HG03432 (cell line): ENCODE measurements at regions not wholly inside any gene's neighbourhood (a gene's known extent, or its start where the extent isn't known, plus 50 kb on each side); places are given as distances from the start of the nearest gene placed in this dataset.

Experiments used
- ATAC-seq: cut with Tn5 transposase; IDR thresholded peaks from one replicate; pipeline ENCODE4 v1.9.1; 2021; ENCODE audit warnings: mild to moderate bottlenecking, moderate library complexity; ENCODE audit not compliant: unreplicated experiment

DNA sequence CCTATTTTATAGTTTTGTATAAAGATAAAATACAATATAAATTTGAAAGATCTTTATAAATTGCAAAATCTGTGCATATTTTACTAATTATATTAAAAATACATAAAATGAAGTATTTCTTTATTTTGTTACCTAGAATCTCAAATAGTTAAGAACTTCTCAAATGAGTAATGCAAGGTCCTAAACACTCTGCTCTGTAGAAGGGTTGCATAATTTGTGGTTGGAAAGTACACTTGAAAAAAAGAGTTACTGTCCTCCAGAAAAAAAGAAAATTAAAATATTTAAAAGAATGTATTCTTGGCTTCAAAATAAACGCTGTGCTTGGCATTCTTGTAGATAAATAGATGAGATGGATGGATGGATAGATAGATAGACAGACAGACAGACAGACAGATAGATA, 428.8 kb upstream of the CDH6 start:
- no peak for ATAC-seq

DNA sequence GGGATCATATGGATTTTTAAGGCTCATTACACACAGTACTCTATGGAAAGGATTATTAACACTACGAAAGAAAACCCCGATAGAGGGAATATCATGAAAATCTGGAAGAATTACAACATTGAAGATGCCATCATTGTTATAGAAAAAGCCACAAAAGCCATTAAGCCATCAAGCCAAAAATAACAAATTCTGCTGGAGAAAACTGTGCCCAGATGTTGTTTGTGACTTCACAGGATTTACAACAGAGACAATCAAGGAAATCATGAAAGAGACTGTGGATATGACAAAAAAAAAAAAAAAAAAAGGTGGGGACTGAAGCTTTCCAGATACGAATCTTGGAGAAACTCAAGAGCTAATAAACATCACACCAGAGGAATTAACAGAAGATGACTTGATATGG, 433.8 kb upstream of the CDH6 start:
- no peak for ATAC-seq

DNA sequence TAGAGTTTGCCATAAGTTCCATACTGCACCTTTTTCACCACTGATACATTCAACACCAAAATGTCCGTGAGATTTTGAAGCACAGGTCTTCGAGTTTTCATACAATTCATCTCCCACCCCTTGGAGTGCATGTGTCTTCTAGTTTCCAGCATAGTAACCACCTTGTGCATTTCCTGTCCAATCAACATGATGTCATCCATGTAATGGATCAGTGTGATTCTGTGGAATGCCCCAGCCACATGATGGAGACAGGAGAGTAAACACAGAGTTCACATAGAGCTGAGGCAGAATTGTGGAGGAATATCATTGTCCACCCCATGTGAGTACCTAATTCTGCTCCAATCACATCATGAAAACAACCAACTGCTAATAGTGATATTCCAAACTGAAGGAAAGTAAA, 441.5 kb upstream of the CDH6 start:
- no peak for ATAC-seq

DNA sequence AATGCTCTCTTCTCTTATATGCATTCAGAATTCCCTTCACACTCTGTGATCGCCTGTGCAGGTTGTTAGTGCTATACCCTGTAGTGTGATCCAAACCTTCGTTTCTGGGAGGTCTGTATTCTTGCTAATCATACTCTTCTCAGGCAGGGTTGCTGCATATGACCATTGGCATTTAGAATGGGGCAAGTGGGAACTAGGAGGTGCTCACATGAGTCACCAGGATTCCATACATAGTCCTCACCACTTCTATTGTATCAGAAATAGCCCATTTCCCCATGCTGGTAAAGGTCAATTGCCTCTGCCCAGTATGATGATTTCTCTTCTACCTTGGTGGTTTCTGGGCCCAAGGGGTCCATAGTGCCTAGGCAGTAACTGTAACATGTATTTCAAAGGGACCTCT, 443.5 kb upstream of the CDH6 start:
- ATAC-seq: no peak

DNA sequence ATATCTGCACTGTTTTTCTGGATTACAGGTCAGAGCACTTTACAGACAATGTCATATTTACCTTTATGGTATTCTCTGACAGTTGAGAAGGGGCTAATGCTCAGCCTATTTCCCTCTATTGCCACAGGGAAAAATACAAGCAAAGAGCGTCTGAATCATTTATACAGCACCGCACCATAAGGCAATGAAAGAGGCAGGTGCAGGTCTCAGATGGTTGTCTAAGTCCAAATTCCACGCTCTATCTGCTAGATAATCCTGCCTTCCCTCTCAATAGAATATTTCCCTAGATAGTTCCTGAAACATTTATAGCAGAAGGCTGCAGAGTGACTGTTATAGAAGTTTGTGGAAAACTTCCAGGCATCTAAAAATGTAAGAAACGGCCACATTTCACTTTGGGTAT, 446.1 kb upstream of the CDH6 start:
- no peak for ATAC-seq

DNA sequence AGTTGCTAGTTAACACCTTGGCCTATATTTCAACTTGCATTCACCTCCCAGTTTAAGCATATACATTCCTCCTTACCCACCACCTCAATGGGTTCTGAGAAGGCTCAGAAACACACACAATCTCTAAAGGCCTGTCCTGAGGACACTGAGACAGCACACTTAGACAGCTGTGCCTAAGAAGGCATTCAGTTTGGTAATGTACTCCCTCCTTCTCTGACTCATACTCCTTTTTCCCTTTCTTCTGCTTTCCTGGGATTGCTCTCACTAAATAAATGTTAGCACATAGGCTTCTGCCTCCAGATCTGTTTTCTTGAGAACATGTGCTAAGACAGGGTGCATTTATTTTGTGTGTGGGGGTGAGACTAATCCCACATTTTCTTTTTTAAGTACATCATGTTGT, 456.8 kb upstream of the CDH6 start:
- ATAC-seq: no peak

DNA sequence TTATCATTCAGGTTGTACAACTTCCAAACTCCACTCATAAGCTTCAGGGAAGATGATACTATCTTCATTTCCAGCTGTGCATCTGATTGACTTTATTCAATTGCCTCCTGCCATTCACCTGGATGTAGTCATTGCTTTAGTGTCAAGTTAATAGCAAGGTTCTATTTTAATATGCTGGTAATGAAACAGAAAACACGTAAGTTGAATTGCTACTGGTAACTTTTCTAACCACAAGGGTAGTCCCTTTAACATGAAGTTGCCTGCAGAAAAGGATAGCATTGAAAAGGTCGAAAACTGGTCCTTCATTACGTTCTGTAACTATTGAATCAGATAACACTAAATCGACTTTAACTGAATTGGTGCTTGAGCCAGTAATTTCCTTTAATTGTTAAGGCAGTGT, 459.4 kb upstream of the CDH6 start:
- no peak for ATAC-seq

DNA sequence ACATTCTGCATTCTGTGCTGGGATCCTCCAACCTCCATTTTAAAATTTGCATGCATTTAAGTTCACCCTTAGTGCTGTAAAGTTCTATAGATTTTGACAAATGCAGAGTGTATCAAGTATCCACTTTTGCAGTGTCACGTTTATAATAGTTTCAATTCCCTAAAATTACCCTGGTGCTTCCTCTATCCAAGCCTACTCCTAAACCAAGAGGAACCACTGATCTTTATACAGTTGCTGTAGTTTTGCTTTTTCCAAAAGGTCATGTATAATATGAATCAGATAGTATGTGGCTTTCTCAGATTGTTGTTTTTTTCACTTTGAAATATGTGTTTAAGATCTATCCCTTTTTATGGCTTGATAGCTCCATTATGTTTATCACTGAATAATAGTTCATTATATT, 468.4 kb upstream of the CDH6 start:
- ATAC-seq: no peak

DNA sequence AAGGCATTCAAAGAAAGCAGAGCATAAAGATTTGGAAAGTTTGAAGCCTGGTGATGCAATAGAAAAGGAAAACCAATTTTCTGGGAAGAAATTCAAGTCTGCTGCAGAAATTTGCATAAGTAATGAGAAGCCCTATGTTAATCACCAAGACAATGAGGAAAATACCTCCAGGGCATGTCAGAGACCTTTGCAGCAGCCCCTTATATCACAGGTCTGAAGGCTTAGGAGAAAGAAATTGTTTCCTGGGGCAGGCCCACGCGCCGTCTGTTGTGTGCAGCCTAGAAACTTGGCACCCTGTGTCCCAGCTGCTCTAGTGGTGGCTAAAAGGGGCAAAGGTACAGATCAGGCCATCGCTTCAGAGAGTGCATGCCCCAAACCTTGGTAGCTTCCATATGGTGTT, 495.3 kb upstream of the CDH6 start:
- no peak for ATAC-seq

DNA sequence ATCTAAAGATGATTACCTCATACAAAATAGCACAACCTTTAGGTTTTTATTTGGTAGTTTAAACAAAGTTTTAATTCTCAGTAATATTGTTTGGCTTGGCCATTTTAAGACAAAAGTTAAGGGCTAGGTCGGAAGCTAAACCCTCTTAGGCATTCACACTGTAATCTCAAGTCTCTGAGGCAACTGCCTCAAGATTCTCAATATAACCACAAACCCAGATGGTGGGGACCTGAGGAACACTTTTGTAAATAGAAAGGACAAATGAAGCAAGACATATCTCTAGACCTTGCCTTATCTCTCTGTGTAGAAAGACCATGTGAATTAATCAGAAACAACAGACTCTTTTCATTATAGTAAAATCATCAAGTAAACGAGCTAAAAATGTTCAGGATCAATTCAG, 500.2 kb upstream of the CDH6 start:
- no peak for ATAC-seq

DNA sequence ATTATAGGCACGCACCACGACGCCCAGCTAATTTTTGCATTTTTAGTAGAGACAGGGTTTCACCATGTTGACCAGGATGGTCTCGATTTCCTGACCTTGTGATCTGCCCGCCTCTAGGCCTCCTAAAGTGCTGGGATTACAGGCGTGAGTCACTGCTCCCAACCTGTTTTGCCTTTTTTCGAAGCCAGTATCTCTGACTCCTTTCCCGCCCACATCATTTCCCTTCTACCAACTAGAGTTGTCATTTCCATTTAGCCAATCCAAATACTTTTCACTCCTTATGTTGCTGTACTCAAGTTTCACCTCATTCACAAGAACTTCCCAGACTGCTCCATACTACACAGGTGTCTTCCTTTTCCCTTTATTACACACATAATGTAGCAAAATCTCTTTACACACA, 502.6 kb upstream of the CDH6 start:
- no peak for ATAC-seq

DNA sequence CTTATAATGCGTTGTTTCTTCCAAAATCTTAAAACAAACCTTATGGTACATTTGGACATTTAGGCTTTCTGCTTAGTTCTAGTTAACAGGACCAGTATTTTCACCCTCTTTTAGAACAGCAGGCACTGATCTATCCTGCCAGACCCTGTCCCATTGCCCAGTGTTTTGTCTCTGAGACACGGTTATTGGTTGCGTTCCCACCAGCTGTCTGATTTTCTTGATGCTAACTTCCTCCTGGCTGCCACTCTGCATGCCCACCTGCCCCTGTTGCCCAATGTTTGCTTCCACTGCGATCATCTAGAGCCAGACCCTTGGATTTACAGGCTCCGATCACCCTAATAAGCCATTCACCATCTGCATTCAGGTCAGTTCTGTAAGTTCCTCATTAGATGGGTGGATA, 506.0 kb upstream of the CDH6 start:
- no peak for ATAC-seq

DNA sequence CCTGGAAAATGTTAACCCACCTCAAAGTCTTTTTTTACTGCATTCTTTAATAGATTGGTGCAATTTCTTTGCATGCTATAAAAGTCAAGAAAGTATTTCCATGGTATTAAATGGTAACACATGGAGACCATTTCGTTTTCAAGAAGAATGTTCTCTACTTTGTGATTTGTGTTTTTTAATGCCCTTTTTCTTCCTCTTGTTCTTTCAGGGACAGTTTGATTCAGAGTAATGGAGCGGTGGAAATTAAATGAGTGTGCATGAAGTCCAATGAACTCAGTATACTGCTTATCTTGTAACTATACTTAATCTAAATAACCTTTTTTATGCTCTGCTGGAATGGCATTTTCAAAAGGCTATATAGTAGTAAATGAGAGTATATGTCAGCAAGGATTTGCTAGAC, 507.0 kb upstream of the CDH6 start:
- ATAC-seq: no peak

DNA sequence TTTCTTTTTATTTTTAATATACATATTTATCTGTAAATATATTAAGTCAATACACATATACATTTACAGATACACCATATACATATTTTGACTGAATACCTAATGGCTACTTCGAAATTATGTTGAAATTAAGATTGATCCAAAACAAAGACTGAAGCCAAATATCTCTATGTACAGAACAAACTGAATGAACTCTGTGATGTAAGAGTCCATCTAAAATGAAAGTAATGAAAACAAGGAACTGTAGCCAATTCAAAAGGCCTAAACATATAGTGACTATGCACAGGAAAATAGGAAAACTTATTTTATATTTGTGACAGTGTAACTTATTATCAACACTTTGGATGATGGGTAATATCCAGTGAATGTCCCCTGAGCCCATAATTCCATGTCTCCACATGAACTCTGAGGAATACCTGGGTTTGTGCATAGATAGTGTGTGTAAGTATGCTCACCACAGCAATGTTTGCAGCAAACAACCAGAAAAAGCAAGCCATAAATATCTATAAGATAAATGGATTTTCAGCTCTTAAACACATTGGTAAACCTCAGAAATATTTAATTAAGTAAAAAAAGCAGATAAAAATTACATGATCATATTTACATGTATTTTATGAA, 517.2 kb upstream of the CDH6 start:
- no peak for ATAC-seq

DNA sequence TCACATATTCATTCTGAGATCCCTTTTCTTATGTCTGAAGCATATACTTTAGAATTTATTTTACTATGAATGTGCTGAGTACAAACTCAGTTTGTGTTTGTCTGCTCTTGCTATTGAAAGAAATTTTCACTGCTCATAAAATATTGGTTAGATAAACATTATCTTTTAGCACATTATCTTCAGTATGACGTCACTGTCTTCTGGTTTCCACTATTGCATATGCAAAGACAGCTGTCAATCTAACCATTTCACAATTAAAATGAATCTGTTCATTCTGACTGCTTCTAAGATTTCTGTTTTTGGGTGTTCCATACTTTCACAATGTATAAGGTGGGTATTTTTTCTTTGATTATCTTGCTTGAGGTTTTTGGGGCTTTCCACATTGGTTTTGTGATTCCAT, 526.2 kb upstream of the CDH6 start:
- no peak for ATAC-seq

DNA sequence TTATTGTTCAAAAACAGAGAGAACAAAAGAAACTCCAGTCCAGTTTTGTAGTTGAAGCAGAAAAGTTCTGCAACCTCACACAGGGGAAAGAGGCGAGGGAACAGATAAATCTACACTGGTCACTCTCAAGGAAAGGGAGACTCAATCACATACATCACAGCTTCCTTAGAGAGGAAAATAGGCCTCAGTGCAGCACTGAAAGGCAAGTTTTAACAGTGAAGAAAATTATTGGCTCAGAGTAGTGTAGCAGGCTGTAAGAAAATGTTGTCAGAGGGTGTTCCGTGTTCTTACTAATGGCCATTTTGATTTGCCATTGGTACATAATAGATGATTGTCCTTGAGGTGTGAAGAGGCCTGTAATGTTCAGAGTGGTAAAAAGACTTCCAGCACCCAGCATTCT, 530.0 kb upstream of the CDH6 start:
- no peak for ATAC-seq

DNA sequence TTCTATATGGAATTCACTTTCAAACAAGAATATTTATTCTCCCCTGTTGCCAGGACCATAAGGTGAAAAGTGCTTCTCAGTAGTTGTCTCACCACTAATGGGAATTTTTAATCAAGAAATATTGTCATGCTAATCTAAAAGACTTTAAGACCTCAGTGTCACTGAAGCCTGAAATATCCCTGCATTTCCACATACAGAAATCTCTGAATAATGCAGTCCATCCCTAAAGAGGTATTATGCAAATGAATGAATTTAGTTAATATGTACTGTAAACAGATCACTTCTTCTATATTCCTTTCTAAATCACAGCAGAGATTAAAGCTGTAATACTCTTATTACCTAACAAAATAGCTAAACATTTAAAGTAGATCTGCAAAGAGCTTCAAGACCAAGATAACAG, 531.1 kb upstream of the CDH6 start:
- ATAC-seq: no peak

DNA sequence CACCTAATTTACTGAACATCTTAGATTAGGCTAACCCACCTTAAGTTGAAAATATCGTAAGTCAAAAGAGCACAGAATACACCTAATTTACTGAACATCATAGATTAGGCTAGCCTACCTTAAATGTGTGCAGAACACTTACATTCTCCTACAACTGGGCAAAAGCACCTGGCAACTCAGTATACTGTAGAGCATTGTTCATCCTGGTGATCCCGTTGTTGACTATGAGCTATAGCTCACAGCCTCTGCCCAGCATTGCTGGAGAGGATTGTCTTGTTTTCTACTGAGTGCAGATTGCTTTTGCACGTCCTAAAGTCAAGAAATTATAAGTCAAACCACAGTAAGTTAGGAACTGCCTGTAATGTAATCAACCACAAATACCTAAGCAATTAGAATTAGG, 531.8 kb upstream of the CDH6 start:
- no peak for ATAC-seq

DNA sequence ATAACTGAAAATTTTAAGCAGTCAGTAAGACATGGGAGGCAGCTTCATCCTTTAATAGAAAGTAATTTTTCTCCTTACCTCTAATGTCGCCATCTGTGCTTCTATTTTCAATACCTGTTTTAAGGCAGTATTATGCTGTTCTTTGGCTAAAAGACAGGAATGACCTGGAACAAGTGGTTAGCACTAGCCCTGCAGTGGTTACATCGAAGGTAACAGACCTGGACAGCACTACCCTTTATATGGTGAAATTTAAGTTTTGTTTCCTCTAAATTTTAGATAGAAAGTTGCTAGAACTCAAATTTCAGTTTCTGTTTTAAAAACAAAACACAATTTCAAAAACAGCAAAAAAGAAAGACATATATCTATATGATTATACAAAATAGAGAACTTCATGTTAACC, 534.1 kb upstream of the CDH6 start:
- ATAC-seq: no peak

DNA sequence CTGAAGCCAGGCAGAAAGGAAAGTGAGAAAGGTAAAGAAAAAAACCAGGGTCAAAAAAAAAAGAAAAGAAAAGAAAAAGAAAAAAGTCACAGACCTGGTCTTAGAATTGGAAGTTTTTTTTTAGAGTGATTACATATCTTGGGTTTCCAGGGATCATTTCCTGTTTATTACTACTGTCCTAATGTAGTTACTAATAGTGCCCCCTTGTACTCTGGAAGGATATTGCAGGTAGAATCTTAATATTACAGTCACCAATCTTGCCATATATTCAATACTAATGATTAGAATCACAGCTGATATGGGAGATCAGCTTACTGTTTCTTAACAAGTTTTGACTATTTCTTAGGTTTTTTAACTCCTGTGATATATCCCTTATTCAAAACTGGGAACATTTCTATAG, 543.2 kb upstream of the CDH6 start:
- no peak for ATAC-seq

DNA sequence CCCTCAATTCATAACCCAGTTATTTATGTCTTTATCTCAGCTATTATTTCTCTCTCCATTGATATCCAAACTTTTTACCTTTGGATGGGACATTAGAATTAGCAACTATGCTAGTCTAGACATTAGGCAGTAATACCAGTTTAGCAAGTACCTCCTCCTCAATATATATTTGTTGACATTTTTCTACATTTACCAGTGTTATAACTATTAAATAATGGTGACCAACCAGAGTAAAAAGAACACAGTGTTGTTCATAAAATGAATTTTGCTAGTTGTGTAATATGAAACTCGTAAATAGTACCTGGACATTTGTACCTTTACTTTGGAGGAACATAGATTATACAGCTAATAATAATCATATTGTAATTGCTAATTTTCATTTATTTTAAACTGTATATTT, 554.6 kb upstream of the CDH6 start:
- no peak for ATAC-seq

DNA sequence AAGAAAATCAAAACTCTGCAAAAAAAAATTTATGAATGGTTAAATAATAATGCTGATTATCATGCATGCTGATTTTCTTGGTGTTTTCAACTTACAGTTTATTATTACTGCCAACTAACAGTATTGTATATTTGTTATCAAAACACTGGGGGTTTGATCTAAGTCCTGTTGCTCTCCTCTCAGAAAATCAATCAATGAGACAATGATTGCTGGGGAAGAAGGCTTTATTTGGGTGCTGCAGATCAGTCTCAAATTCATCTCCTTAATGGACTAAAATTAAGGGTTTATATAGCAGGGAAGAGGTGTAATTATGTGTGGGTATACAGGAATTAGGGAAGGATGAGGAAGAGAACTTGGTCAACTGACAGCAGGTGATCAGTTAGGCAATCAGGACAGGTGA, 565.5 kb upstream of the CDH6 start:
- no peak for ATAC-seq

DNA sequence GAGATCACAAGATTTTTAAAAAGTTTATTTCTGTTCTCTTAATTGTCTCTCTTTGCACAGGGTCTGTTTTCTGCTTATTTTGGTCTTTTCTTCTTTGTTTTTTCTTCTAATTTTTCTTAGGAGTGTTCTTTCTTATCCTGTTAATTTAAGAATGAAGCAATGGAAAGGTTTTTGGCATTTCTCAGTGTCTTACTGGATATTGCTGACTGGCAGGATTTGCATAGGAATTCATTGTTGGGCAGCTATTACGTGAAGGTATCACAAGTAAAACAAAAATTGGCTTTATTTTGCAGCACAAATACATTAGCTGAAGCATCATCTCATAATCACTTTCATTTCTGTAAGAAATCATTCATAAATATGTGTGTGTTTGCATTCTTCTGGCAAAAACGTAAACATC, 566.9 kb upstream of the CDH6 start:
- ATAC-seq: no peak
